ENCODE measurements at regions not wholly inside any gene's neighbourhood (a gene's known extent, or its start where the extent isn't known, plus 50 kb on each side); places are given as distances from the start of the nearest gene placed in this dataset.

GRCh38 chr18:21998486-21998885, 170.9 kb upstream of the GATA6 start:
- H3K27ac ChIP-seq (ENCODE audit: extremely low read length, insufficient read depth, low read length), result no peak overlapping the region
- H3K79me2 ChIP-seq (ENCODE audit: insufficient read depth, low read length), result no peaks in the 10 kb centered on the region
- peak overlapping the region; percentile 32 for H3K4me2 ChIP-seq (ENCODE audit: low read depth, low read length)
- no peak overlapping the region for H3K4me3 ChIP-seq (replicated peaks in 1 of 3; ENCODE audit: insufficient read depth in 1 of 3, low read depth in 2 of 3, low read length in 3 of 3)
- DNase-seq (ENCODE audit: low spot score) (no peak), ATAC-seq (no peak), FAIRE-seq (no peak)
- WGBS (ENCODE audit: low lambda C conversion rate), result 17% methylated on average over 9 of the region's 9 CpGs
- in situ Hi-C loops (cut with HindIII; ENCODE audit: extremely low pct_ligation_motif_present, low pct_unique_long_range_greater_than_20kb), result no loop called here
- CTCF ChIA-PET (ENCODE audit: low intra/inter-chr PET ratio, low total read pairs), result no interaction called here
- H3K9me3 ChIP-seq (ENCODE audit: low read length), result no peaks in the 10 kb centered on the region
- H3K4me1 ChIP-seq (ENCODE audit: insufficient read depth, low read length), result peaks cover 56% of the 10 kb centered on the region
- BruUV-seq (replicated peaks), result no TSS peak
- no peak overlapping the region for H2AFZ ChIP-seq (ENCODE audit: low read length)
- no peaks in the 10 kb centered on the region for H3K36me3 ChIP-seq (replicated peaks in 1 of 2; ENCODE audit: control insufficient read depth in 1 of 2, insufficient read depth in 2 of 2, low read length in 2 of 2)
- POLR2A ChIA-PET, result interaction anchor here (0.6 kb wide), 1 partner anchor 22 kb away, joined by 3 read pairs; no protein-coding TSS in a partner anchor
- intact Hi-C loops (cut with micrococcal nuclease; ENCODE audit: unreplicated experiment), result loop anchor here (5.0 kb wide), 1 partner anchor 564 kb away; no protein-coding TSS in a partner anchor
- no peak for TF ChIP-seq SP140L (CRISPR knock-in tag; IDR thresholded peaks at IDR 0.05; ENCODE audit: borderline replicate concordance)
- no peak for TF ChIP-seq E2F2 (CRISPR knock-in tag; IDR thresholded peaks at IDR 0.05; ENCODE audit: borderline replicate concordance)
- TF ChIP-seq ZEB1 (IDR thresholded peaks at IDR 0.05; ENCODE audit: insufficient replicate concordance, low read depth), result no peak
- no peak for TF ChIP-seq LCORL (IDR thresholded peaks at IDR 0.05)
- no peak for TF ChIP-seq LCORL (CRISPR knock-in tag; IDR thresholded peaks at IDR 0.05)
- TF ChIP-seq MYC (CRISPR knock-in tag; IDR thresholded peaks at IDR 0.05; ENCODE audit: borderline replicate concordance), result no peak
- no peak for TF ChIP-seq MXD4 (CRISPR knock-in tag; IDR thresholded peaks at IDR 0.05)
- TF ChIP-seq HDAC1 (CRISPR knock-in tag; IDR thresholded peaks at IDR 0.05), result no peak
- no peak for TF ChIP-seq GTF2F1 (IDR thresholded peaks at IDR 0.05; ENCODE audit: low read length)
- no peak for TF ChIP-seq SKI (IDR thresholded peaks at IDR 0.05; ENCODE audit: partially characterized antibody)
- TF ChIP-seq ZNF629 (CRISPR knock-in tag; conservative IDR thresholded peaks at IDR 0.05), result no peak
- TF ChIP-seq RBM39 (IDR thresholded peaks at IDR 0.05; ENCODE audit: low read depth, low read length, poor library complexity, severe bottlenecking), result no peak
- no peak for TF ChIP-seq ZNF251 (CRISPR knock-in tag; IDR thresholded peaks at IDR 0.05)
- no peak for TF ChIP-seq ZNF749 (CRISPR knock-in tag; IDR thresholded peaks at IDR 0.05; ENCODE audit: borderline replicate concordance)
- H3K27me3 ChIP-seq (ENCODE audit: control insufficient read depth in 1 of 2, insufficient read depth in 2 of 2, low read length in 2 of 2), result peaks cover 0 to 4% of the 10 kb centered on the region in 2 experiments; a peak in 1 of 5 replicates
- H3K9ac ChIP-seq (ENCODE audit: insufficient read depth, low read depth, low read length), result no peak overlapping the region
- H4K20me1 ChIP-seq (ENCODE audit: insufficient read depth, low read length), result no peaks in the 10 kb centered on the region
